Right lobe of liver (tissue), 4 donors: ENCODE measurements at regions not wholly inside any gene's neighbourhood (a gene's known extent, or its start where the extent isn't known, plus 50 kb on each side); places are given as distances from the start of the nearest gene placed in this dataset.

Experiments used
- POLR2A ChIP-seq: fragments of 450-650 bp; IDR thresholded peaks from one replicate; pipeline ENCODE4 v1.6.1; 2017; ENCODE audit warnings: antibody characterized with exemption, mild to moderate bottlenecking
- TF ChIP-seq, protein P1 (sequence below), 4 donors: fragments of 200-600 bp in 3 of 4; fragments of 450-650 bp in 1 of 4; IDR thresholded peaks; one replicate each; pipeline versions ENCODE4 v1.5.1 to v1.8.0; 2016 to 2022; ENCODE audit warnings: antibody characterized with exemption in 4 of 4, mild to moderate bottlenecking in 2 of 4
- donor health status: DM: no; HTN: no; CAD: no.
- donor health status: DM: no; HTN: no; CAD: no.
- donor health status: DM: no; HTN: yes; CAD: no.

DNA sequence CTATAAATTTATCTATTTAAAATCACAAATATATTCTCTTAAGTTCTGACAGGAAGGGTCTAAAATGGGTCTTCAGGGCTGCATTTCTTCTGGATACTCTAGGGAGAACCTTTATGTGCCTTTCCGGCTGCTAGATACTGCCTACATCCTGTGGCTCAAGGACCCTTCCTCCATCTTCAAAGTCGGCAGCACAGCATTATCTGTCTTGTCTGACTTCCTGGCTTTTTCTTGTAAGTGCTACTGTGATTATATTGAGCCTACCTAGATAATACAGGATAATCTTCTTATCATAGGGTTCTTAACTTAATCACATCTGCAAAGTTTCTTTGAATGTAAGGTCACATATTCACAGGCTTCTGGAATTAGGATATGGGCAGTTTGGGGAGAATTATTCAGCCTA is 943.8 kb upstream of the TYRP1 start:
- TF ChIP-seq POLR2A, result no peak
- TF ChIP-seq, protein P1, sequence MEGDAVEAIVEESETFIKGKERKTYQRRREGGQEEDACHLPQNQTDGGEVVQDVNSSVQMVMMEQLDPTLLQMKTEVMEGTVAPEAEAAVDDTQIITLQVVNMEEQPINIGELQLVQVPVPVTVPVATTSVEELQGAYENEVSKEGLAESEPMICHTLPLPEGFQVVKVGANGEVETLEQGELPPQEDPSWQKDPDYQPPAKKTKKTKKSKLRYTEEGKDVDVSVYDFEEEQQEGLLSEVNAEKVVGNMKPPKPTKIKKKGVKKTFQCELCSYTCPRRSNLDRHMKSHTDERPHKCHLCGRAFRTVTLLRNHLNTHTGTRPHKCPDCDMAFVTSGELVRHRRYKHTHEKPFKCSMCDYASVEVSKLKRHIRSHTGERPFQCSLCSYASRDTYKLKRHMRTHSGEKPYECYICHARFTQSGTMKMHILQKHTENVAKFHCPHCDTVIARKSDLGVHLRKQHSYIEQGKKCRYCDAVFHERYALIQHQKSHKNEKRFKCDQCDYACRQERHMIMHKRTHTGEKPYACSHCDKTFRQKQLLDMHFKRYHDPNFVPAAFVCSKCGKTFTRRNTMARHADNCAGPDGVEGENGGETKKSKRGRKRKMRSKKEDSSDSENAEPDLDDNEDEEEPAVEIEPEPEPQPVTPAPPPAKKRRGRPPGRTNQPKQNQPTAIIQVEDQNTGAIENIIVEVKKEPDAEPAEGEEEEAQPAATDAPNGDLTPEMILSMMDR (IDR thresholded peaks at IDR 0.05), result no peak
